GM21423 (cell line): ENCODE measurements at regions not wholly inside any gene's neighbourhood (a gene's known extent, or its start where the extent isn't known, plus 50 kb on each side); places are given as distances from the start of the nearest gene placed in this dataset.
A peak's percentile ranks its signal among the peaks of the same experiment; 100 is the strongest.
"Not testable (repeated sequence)": the region's sequence is repeated elsewhere in the genome, so short reads cannot be mapped to it uniquely, and the experiment has no call there.

Experiments
- ATAC-seq: cut with Tn5 transposase; IDR thresholded peaks from one replicate; pipeline ENCODE4 v1.9.1; 2021; ENCODE audit warnings: mild to moderate bottlenecking, moderate library complexity; ENCODE audit not compliant: unreplicated experiment

- no peak for ATAC-seq
These were observed 778.7 kb downstream of the CENPC start for GRCh38 chr4:66766557-66766956.

DNA sequence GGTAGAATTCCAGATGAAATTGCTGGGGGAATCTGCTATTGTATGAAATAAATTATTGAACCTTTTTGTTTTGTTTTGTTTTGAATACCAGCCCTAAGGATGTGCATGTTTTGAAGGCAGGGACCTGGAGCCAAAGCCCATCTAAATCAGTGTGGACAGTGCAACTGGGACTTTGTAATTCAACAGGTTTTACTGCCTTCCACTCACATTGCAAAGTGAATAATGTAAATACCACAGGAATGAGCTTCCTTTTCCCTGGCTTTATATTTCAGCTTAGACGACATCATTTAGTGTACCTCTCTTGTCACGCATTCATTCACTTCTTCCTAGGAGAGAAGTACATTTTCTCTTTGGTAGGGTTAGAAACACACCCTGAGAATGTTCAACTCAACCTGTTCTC lies 795.0 kb downstream of the CENPC start:
- no peak for ATAC-seq

GRCh38 chr4:66746918-66747317 lies 798.4 kb downstream of the CENPC start:
- not testable (repeated sequence) for ATAC-seq

DNA sequence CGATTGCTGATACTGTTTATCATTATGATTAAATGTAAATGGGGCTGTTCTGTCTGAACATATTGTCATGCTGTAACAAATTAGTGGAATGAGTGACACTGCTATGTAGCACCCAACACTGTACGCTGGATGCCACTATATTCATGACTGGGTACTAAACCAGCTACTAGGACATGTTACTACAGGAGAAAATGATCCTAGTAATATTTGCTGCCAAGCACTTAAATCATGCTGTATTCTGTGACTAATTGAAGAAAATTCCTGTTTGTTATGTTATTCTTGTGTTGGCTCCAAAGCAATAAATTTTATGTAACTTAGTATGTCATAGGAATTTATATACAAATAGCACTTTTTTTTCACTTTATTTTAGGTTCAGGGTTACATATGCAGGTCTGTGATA lies 804.2 kb downstream of the CENPC start:
- ATAC-seq: no peak

GRCh38 chr4:66736606-66737005 lies 808.7 kb downstream of the CENPC start:
- no peak for ATAC-seq

- ATAC-seq: no peak
These were observed 817.0 kb downstream of the CENPC start for GRCh38 chr4:66728280-66728679.

DNA sequence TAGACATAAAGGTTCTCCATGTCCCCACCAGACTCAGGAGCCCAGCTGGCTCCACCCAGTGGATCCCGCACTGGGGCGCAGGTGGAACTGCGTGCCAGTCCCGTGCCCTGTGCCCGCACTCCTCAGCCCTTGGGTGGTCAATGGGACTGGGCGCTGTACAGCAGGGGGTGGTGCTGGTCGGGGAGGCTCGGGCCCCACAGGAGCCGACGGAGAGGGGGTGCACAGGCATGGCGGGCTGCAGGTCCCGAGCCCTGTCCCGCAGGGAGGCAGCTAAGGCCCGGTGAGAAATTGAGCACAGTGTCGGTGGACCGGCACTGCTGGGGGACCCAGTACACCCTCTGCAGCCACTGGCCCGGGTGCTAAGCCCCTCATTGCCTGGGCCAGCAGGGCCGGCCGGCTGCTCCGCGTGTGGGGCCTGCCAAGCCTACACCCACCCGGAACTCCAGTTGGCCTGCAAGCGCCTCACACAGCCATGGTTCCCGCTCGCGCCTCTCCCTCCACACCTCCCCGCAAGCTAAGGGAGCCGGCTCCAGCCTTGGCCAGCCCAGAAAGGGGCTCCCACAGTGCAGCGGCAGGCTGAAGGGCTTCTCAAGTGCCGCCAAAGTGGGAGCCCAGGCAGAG lies 832.9 kb downstream of the CENPC start:
- ATAC-seq: not testable (repeated sequence)

GRCh38 chr4:66704243-66704642 lies 841.1 kb downstream of the CENPC start:
- no peak for ATAC-seq

- ATAC-seq: no peak
These were observed 850.6 kb downstream of the CENPC start for GRCh38 chr4:66694739-66695138.

- ATAC-seq: no peak
These were observed 851.6 kb downstream of the CENPC start for GRCh38 chr4:66693694-66694093.

- ATAC-seq: no peak
These were observed 854.2 kb downstream of the CENPC start for GRCh38 chr4:66691101-66691500.

- ATAC-seq: peak; percentile 49
These were observed 856.6 kb downstream of the CENPC start for GRCh38 chr4:66688674-66689073.

DNA sequence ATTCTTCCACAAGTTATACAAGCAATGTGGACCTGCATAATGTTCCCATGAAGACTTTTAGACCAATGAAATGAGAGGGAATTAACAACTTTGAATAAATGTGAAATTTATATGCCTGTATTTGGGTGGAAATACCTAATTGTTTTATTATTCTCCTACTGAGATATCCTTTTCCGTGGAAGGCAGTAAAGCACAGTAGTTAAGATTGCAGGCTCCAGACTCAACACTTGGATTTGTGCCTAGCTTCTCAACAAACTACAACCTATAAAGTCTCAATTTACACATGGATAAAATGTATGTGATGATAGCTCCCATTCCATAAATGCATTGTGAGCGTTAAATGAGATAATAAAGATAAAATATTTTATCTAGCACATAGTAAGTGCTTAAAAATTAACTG lies 857.8 kb downstream of the CENPC start:
- ATAC-seq: no peak

GRCh38 chr4:66681962-66682361 lies 863.3 kb downstream of the CENPC start:
- no peak for ATAC-seq

DNA sequence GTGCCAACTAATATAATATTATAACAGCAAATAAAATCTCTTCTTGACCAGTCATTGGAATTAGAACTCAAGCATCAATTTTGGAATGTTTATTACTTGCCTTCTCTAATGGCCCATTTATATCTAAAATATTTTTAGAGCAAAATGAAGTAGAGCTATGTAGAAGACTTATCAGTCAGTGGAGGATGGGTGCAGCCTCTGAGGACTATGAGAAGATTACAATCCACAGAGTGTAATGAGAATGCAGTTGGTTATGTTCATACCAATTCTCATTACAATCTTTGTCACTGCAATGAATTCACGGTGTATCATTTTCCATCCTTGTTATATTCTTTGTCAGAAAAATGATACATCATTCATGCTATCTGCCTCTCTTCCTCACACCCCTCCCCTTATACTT lies 878.1 kb downstream of the CENPC start:
- no peak for ATAC-seq

DNA sequence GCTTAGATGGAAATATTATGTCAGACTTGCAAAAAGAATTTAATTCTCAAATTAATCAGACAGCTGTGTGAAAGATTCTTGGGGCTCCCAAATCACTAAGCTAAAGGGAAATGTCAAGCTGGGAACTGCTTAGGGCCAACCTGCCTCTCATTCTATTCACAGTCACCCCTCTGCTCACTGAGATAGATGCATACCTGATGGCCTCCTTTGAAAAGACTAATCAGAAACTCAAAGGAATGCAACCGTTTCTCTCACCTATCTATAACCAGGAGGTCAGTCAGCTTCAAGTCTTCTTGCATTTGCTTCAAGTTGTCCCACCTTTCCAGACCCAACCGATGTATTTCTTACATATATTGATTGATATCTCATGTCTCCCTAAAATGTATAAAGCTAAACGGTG lies 882.7 kb downstream of the CENPC start:
- ATAC-seq: no peak

DNA sequence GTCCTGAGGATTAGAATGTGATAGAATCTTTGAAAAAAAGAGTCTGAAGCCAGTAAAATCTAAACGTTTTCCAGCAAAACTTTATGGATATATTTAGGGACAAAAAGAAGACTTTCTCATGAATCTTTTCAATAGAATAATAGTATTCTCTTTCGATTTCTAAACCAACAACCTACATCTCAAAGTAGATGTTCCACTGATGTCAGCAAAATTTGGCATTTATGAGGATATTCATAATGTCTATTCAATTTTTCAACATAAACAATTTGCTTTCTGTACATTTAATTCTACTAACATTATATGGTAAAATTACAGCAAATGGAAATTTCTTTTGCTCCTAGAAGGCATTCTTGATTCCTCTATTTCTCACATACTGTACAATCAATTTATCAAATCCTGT lies 886.5 kb downstream of the CENPC start:
- no peak for ATAC-seq

DNA sequence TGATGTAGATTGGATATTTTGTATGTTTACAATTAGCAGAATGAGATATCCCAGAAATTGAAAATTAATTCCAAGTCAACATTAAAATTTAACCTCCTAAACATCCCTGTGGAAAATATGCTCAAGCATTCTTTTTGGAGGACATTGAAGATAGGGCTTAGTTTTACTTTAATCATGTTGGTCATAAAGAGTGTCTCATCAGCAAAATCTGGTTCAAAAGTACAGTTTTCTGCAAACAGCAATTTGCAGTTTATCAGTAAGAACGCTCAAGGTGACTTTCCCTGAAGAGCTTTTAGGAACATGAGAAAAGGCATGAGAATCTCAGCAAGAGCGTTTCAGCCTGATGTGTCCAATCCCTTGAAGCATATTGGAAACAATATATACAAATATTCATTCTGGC lies 889.8 kb downstream of the CENPC start:
- no peak for ATAC-seq

GRCh38 chr4:66653937-66654336 lies 891.4 kb downstream of the CENPC start:
- no peak for ATAC-seq

DNA sequence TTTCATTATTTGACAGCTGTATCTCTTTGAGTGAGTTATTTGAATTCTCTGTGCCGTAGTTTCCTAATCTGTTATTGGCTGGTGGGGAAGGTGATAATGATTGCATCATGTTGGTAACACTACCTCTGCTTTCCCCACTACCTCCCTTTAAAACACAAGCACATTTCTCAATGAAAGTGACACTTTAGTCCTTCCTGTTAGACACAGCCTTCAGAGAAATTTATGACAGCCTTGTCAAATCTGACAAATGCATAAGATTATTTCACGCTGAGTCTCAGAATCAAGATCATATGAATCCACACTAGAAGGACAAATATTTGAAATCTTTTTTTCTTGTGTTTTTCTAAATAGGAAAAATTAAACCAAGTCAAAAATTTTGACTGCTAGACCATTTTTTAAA lies 896.1 kb downstream of the CENPC start:
- ATAC-seq: no peak

- ATAC-seq: no peak
These were observed 897.4 kb downstream of the CENPC start for GRCh38 chr4:66647926-66648325.

DNA sequence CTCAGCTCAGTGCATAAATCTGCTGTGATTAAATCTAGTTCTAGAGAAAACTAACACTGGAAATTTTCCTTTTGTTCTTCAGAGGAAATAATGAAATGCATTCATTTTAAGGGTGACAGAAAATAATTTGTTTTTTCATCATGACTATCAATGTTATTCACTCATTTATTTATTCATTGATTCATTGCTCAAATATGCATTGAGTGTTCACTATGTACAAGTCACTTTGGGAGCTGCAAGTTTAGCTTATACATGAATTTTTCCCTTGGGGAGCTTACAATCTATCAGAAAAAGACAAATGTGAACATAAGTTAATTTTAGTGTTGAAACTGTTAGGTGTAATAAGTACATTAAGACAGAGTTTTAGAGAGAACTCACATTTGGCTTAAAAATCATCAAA lies 897.8 kb downstream of the CENPC start:
- no peak for ATAC-seq

- no peak for ATAC-seq
These were observed 904.9 kb downstream of the CENPC start for GRCh38 chr4:66640233-66640990.
